T-helper 1 cell treated with Interleukin-12 subunit alpha and Interleukin-12 subunit beta and Interleukin-4 antibody, amounts not matched to agents 30 μg/mL and 1 μg/mL, for 36 hours (primary cell): ENCODE measurements at regions not wholly inside any gene's neighbourhood (a gene's known extent, or its start where the extent isn't known, plus 50 kb on each side); places are given as distances from the start of the nearest gene placed in this dataset.
"Not testable (repeated sequence)": the region's sequence is repeated elsewhere in the genome, so short reads cannot be mapped to it uniquely, and the experiment has no call there.

Source experiments
- H3K27ac Mint-ChIP-seq: one replicate; pipeline ENCODE4 v1.8.0; 2021; ENCODE audit warnings: mild to moderate bottlenecking, mixed read lengths
- H3K27me3 Mint-ChIP-seq: one replicate; pipeline ENCODE4 v1.8.0; 2021; ENCODE audit warnings: low read depth, mixed read lengths
- H3K36me3 Mint-ChIP-seq: one replicate; pipeline ENCODE4 v1.8.0; 2021; ENCODE audit warnings: low read depth, mixed read lengths
- H3K4me1 Mint-ChIP-seq: one replicate; pipeline ENCODE4 v1.8.0; 2021; ENCODE audit warnings: low read depth, mixed read lengths
- H3K4me3 Mint-ChIP-seq: one replicate; pipeline ENCODE4 v1.8.0; 2021; ENCODE audit warnings: mild to moderate bottlenecking, moderate library complexity, mixed read lengths
- H3K9me3 Mint-ChIP-seq: one replicate; pipeline ENCODE4 v1.8.0; 2021; ENCODE audit warnings: mixed read lengths

- peaks cover 4% of the 10 kb centered on the region for H3K36me3 Mint-ChIP-seq
- H3K4me3 Mint-ChIP-seq: no peak overlapping the region
- H3K27me3 Mint-ChIP-seq: no peaks in the 10 kb centered on the region
- peaks cover 12% of the 10 kb centered on the region for H3K9me3 Mint-ChIP-seq
- H3K4me1 Mint-ChIP-seq: no peaks in the 10 kb centered on the region
- no peak overlapping the region for H3K27ac Mint-ChIP-seq
Observed at GRCh38 chr16:34743115-34743514, 1283.7 kb downstream of the TP53TG3F start.

- no peak overlapping the region for H3K27ac Mint-ChIP-seq
- H3K9me3 Mint-ChIP-seq: peaks cover 75% of the 10 kb centered on the region
- H3K36me3 Mint-ChIP-seq: peaks cover 12% of the 10 kb centered on the region
- H3K27me3 Mint-ChIP-seq: no peaks in the 10 kb centered on the region
- H3K4me3 Mint-ChIP-seq: no peak overlapping the region
- no peaks in the 10 kb centered on the region for H3K4me1 Mint-ChIP-seq
Observed at GRCh38 chr16:34758835-34759234, 1299.4 kb downstream of the TP53TG3F start.

GRCh38 chr16:34791835-34792234, 1332.4 kb downstream of the TP53TG3F start:
- H3K27me3 Mint-ChIP-seq, H3K27ac Mint-ChIP-seq, H3K36me3 Mint-ChIP-seq, H3K4me1 Mint-ChIP-seq, H3K4me3 Mint-ChIP-seq: not testable (repeated sequence)
- peaks cover 50% of the 10 kb centered on the region for H3K9me3 Mint-ChIP-seq

- Mint-ChIP-seq H3K4me3 (no peak overlapping the region), H3K36me3 (no peaks in the 10 kb centered on the region), H3K9me3 (peaks cover 35% of the 10 kb centered on the region), H3K4me1 (no peaks in the 10 kb centered on the region), H3K27me3 (no peaks in the 10 kb centered on the region), H3K27ac (no peak overlapping the region)
Observed at GRCh38 chr16:34801875-34802274, 1342.5 kb downstream of the TP53TG3F start.

GRCh38 chr16:34802396-34802795, 1343.0 kb downstream of the TP53TG3F start:
- Mint-ChIP-seq H3K4me1 (no peaks in the 10 kb centered on the region), H3K9me3 (peaks cover 31% of the 10 kb centered on the region), H3K27me3 (no peaks in the 10 kb centered on the region), H3K36me3 (no peaks in the 10 kb centered on the region), H3K27ac (no peak overlapping the region), H3K4me3 (no peak overlapping the region)

- no peak overlapping the region for H3K27ac Mint-ChIP-seq
- H3K36me3 Mint-ChIP-seq: no peaks in the 10 kb centered on the region
- no peaks in the 10 kb centered on the region for H3K4me1 Mint-ChIP-seq
Observed at GRCh38 chr16:34802848-34803599, 1343.6 kb downstream of the TP53TG3F start.

GRCh38 chr16:34803683-34804416, 1344.4 kb downstream of the TP53TG3F start:
- no peaks in the 10 kb centered on the region for H3K27me3 Mint-ChIP-seq
- H3K9me3 Mint-ChIP-seq: peaks cover 22% of the 10 kb centered on the region
- H3K4me1 Mint-ChIP-seq: no peaks in the 10 kb centered on the region
- no peak overlapping the region for H3K27ac Mint-ChIP-seq
- H3K4me3 Mint-ChIP-seq: no peak overlapping the region
- no peaks in the 10 kb centered on the region for H3K36me3 Mint-ChIP-seq

More at GRCh38 chr16:34802848-34803599, 1343.6 kb downstream of the TP53TG3F start:
- peaks cover 27% of the 10 kb centered on the region for H3K9me3 Mint-ChIP-seq
- H3K27me3 Mint-ChIP-seq: no peaks in the 10 kb centered on the region
- no peak overlapping the region for H3K4me3 Mint-ChIP-seq

- not testable (repeated sequence) for H3K36me3 Mint-ChIP-seq, H3K27ac Mint-ChIP-seq
Observed at GRCh38 chr16:34806992-34807644, 1347.7 kb downstream of the TP53TG3F start.

GRCh38 chr16:34807844-34808243, 1348.4 kb downstream of the TP53TG3F start:
- H3K9me3 Mint-ChIP-seq: peaks cover 15% of the 10 kb centered on the region
- H3K36me3 Mint-ChIP-seq, H3K4me1 Mint-ChIP-seq, H3K27ac Mint-ChIP-seq, H3K4me3 Mint-ChIP-seq, H3K27me3 Mint-ChIP-seq: not testable (repeated sequence)

More at GRCh38 chr16:34806992-34807644, 1347.7 kb downstream of the TP53TG3F start:
- peaks cover 12% of the 10 kb centered on the region for H3K9me3 Mint-ChIP-seq
- H3K27me3 Mint-ChIP-seq, H3K4me1 Mint-ChIP-seq, H3K4me3 Mint-ChIP-seq: not testable (repeated sequence)

- H3K4me1 Mint-ChIP-seq, H3K27ac Mint-ChIP-seq, H3K27me3 Mint-ChIP-seq, H3K4me3 Mint-ChIP-seq, H3K36me3 Mint-ChIP-seq: not testable (repeated sequence)
- peaks cover 15% of the 10 kb centered on the region for H3K9me3 Mint-ChIP-seq
Observed at GRCh38 chr16:34808530-34808929, 1349.1 kb downstream of the TP53TG3F start.
